Transverse colon (tissue), 4 donors: ENCODE measurements at regions not wholly inside any gene's neighbourhood (a gene's known extent, or its start where the extent isn't known, plus 50 kb on each side); places are given as distances from the start of the nearest gene placed in this dataset.

Experiments
- DNase-seq: peaks from one replicate; pipeline ENCODE4 v3.0.0-alpha.2; 2019
- H3K27ac ChIP-seq, 4 donors: fragments of 200-600 bp; sonication (generic); 2 replicates each; pipeline ENCODE4 v1.5.1; 2016 to 2018; ENCODE audit warnings: inconsistent platforms in 4 of 4
- H3K27me3 ChIP-seq: fragments of 200-600 bp; sonication (generic); 2 replicates; pipeline ENCODE4 v1.5.1; 2017; ENCODE audit warnings: inconsistent platforms
- H3K36me3 ChIP-seq, 4 donors: fragments of 200-600 bp; sonication (generic); 2 replicates each; pipeline ENCODE4 v1.5.1; 2017 to 2019; ENCODE audit warnings: inconsistent platforms in 4 of 4
- H3K4me1 ChIP-seq, 4 donors: fragments of 200-600 bp; sonication (generic); 2 replicates each; pipeline ENCODE4 v1.5.1; 2017 to 2020; ENCODE audit warnings: inconsistent platforms in 4 of 4
- H3K4me3 ChIP-seq, 4 donors: fragments of 200-600 bp; sonication (generic); 1 replicate in 1 of 4; 2 replicates in 3 of 4; pipeline versions ENCODE4 v1.5.1 to v1.6.1; 2017 to 2019; ENCODE audit warnings: inconsistent platforms in 4 of 4
- H3K9me3 ChIP-seq, 2 donors: fragments of 200-600 bp; sonication (generic); 2 replicates each; pipeline ENCODE4 v1.5.1; 2017 to 2019; ENCODE audit warnings: inconsistent platforms in 2 of 2
- CTCF ChIP-seq, 5 experiments: fragments of 200-600 bp in 3 of 5; fragments of 450-650 bp in 2 of 5; sonication (generic) in 3 of 5; IDR thresholded peaks; 1 replicate in 2 of 5; 2 replicates in 3 of 5; pipeline ENCODE4 v1.5.1; 2016 to 2017; ENCODE audit warnings: antibody characterized with exemption in 5 of 5, inconsistent platforms in 3 of 5, mild to moderate bottlenecking in 2 of 5, moderate library complexity in 1 of 5
- EP300 ChIP-seq: sonication (generic); formaldehyde crosslinking; IDR thresholded peaks from one replicate; pipeline ENCODE4 v1.6.1; 2017; ENCODE audit warnings: antibody characterized with exemption, low read depth
- POLR2A ChIP-seq: fragments of 450-650 bp; IDR thresholded peaks from one replicate; pipeline ENCODE4 v1.6.1; 2016; ENCODE audit warnings: antibody characterized with exemption, mild to moderate bottlenecking, moderate library complexity
- POLR2AphosphoS5 ChIP-seq, 3 donors: sonication (generic); formaldehyde crosslinking; IDR thresholded peaks; one replicate each; pipeline ENCODE4 v1.6.1; 2016; ENCODE audit warnings: antibody characterized with exemption in 3 of 3
- WGBS, 2 donors: methylation state at CpG; one replicate each; pipeline ENCODE4 v1.1.5; 2018; ENCODE audit warnings: low coverage in 1 of 2; 5-methylcytosine and 5-hydroxymethylcytosine counted together
- in situ Hi-C, 4 donors: fragments of 200-750 bp; cut with MboI; loops; one replicate each; pipeline versions ENCODE4 v1.15.0 to v1.15.1; 2017; ENCODE audit warnings: low sequenced_read_pairs in 3 of 4, low pct_ligation_motif_present in 1 of 4, low pct_unique_long_range_greater_than_20kb in 1 of 4
- intact Hi-C: fragments of 100-400 bp; cut with DNase I; formaldehyde crosslinking; loops from one replicate; pipeline ENCODE4 v1.15.1; 2023; ENCODE audit warnings: low total_unique reads

- no peak overlapping the region for H3K27ac ChIP-seq
- H3K27me3 ChIP-seq: no peaks in the 10 kb centered on the region
- no peaks in the 10 kb centered on the region for H3K4me1 ChIP-seq
- TF ChIP-seq POLR2A (no peak), CTCF (IDR thresholded peaks at IDR 0.05) (no peak), EP300 (no peak), POLR2AphosphoS5 (IDR thresholded peaks at IDR 0.05) (no peak)
- intact Hi-C loops: no loop called here
- no peak for DNase-seq
- no peak overlapping the region for H3K4me3 ChIP-seq
- in situ Hi-C loops: no loop called here
- 38 to 45% methylated on average over 1 of the region's 1 CpG for WGBS, 2 donors
- no peaks in the 10 kb centered on the region for H3K9me3 ChIP-seq
- no peaks in the 10 kb centered on the region for H3K36me3 ChIP-seq
These were observed 365.3 kb upstream of the PDGFD start for GRCh38 chr11:104529213-104529612.

- H3K9me3 ChIP-seq: no peaks in the 10 kb centered on the region
- H3K4me3 ChIP-seq: no peak overlapping the region
- no peaks in the 10 kb centered on the region for H3K36me3 ChIP-seq
- intact Hi-C loops: no loop called here
- no peaks in the 10 kb centered on the region for H3K4me1 ChIP-seq
- DNase-seq: no peak
- in situ Hi-C loops: no loop called here
- no peak overlapping the region for H3K27ac ChIP-seq
- no peaks in the 10 kb centered on the region for H3K27me3 ChIP-seq
- WGBS, 2 donors: 42% methylated on average over 2 of the region's 2 CpGs
- TF ChIP-seq CTCF (IDR thresholded peaks at IDR 0.05): no peak
- TF ChIP-seq POLR2A: no peak
- no peak for TF ChIP-seq POLR2AphosphoS5 (IDR thresholded peaks at IDR 0.05)
- no peak for TF ChIP-seq EP300
These were observed 362.1 kb upstream of the PDGFD start for GRCh38 chr11:104526006-104526405.

GRCh38 chr11:104525416-104525815, 361.5 kb upstream of the PDGFD start:
- DNase-seq: no peak
- no peaks in the 10 kb centered on the region for H3K27me3 ChIP-seq
- intact Hi-C loops (no loop called here), in situ Hi-C loops (no loop called here)
- TF ChIP-seq CTCF (IDR thresholded peaks at IDR 0.05) (no peak), EP300 (no peak), POLR2A (no peak), POLR2AphosphoS5 (IDR thresholded peaks at IDR 0.05) (no peak)
- no peaks in the 10 kb centered on the region for H3K4me1 ChIP-seq
- H3K36me3 ChIP-seq: no peaks in the 10 kb centered on the region
- H3K9me3 ChIP-seq: no peaks in the 10 kb centered on the region
- H3K4me3 ChIP-seq: no peak overlapping the region
- WGBS, 2 donors: 81% methylated on average over 3 of the region's 3 CpGs; no CpG with 5 or more reads in 1 of the 2 donors
- no peak overlapping the region for H3K27ac ChIP-seq

DNA sequence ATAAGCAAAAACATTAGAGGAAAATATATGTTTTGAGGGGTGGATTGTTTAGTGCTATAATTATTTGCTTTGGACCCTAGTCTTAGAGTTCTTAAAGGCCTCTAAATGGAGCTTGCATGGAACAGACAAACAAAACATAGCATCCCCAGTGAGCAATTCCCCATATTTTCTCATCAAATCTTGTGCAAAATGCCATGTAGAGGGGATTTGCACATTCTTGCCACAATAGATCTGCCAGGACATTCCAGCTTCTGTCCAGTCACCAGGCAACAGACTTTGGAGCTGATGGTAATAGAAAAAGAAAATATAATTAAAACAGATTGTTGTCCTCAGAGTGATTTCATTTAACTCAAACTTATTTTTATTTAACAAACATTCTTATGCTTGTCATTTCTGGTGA, 360.3 kb upstream of the PDGFD start:
- no peaks in the 10 kb centered on the region for H3K9me3 ChIP-seq
- DNase-seq: no peak
- in situ Hi-C loops: no loop called here
- no peak overlapping the region for H3K27ac ChIP-seq
- no peaks in the 10 kb centered on the region for H3K27me3 ChIP-seq
- no peaks in the 10 kb centered on the region for H3K36me3 ChIP-seq
- H3K4me1 ChIP-seq: no peaks in the 10 kb centered on the region
- TF ChIP-seq POLR2A (no peak), CTCF (IDR thresholded peaks at IDR 0.05) (no peak), EP300 (no peak), POLR2AphosphoS5 (IDR thresholded peaks at IDR 0.05) (no peak)
- intact Hi-C loops: no loop called here
- no peak overlapping the region for H3K4me3 ChIP-seq
